Fibroblast of lung (primary cell): ENCODE measurements at regions not wholly inside any gene's neighbourhood (a gene's known extent, or its start where the extent isn't known, plus 50 kb on each side); places are given as distances from the start of the nearest gene placed in this dataset.
A peak's percentile ranks its signal among the peaks of the same experiment; 100 is the strongest.

Experiments used
- DNase-seq, 2 donors: peaks; one replicate each; pipeline versions ENCODE4 v3.0.0 to v3.0.0-alpha.2; 2010; ENCODE audit warnings: low read depth in 2 of 2
- H2AFZ ChIP-seq: 2 replicates; pipeline ENCODE4 v1.5.1; 2012; ENCODE audit warnings: low read length, control low read depth, inconsistent platforms
- H3K27ac ChIP-seq: 2 replicates; pipeline ENCODE4 v1.5.1; 2011; ENCODE audit warnings: low read length, control low read depth; ENCODE audit not compliant: insufficient read depth
- H3K27me3 ChIP-seq: 2 replicates; pipeline ENCODE4 v1.5.1; 2011; ENCODE audit warnings: mild to moderate bottlenecking, low read length; ENCODE audit not compliant: control insufficient read depth, insufficient read depth
- H3K36me3 ChIP-seq: 2 replicates; pipeline ENCODE4 v1.5.1; 2011; ENCODE audit warnings: low read length; ENCODE audit not compliant: control insufficient read depth, insufficient read depth
- H3K4me1 ChIP-seq: 2 replicates; pipeline ENCODE4 v1.5.1; 2011; ENCODE audit warnings: low read length; ENCODE audit not compliant: control insufficient read depth, insufficient read depth; ENCODE audit errors: extremely low read depth
- H3K4me2 ChIP-seq: 2 replicates; pipeline ENCODE4 v1.5.1; 2011; ENCODE audit warnings: low read length, control low read depth; ENCODE audit not compliant: insufficient read depth; ENCODE audit errors: extremely low read depth
- H3K4me3 ChIP-seq, 4 experiments: fragments of 200-600 bp in 1 of 4; sonication (generic) in 1 of 4; replicated peaks in 1 of 4; 2 replicates each; pipeline ENCODE4 v1.5.1; 2011 to 2016; ENCODE audit warnings: low read length in 4 of 4, low read depth in 3 of 4, mild to moderate bottlenecking in 3 of 4, control low read depth in 2 of 4, inconsistent platforms in 1 of 4, mixed read lengths in 1 of 4; ENCODE audit not compliant: insufficient read depth in 1 of 4; ENCODE audit errors: control extremely low read depth in 1 of 4
- H3K79me2 ChIP-seq: 2 replicates; pipeline ENCODE4 v1.5.1; 2012; ENCODE audit warnings: mild to moderate bottlenecking, low read length, inconsistent platforms; ENCODE audit not compliant: control insufficient read depth, insufficient read depth
- H3K9ac ChIP-seq: 2 replicates; pipeline ENCODE4 v1.5.1; 2011; ENCODE audit warnings: mild to moderate bottlenecking, low read length, control low read depth; ENCODE audit not compliant: insufficient read depth
- H3K9me3 ChIP-seq: 2 replicates; pipeline ENCODE4 v1.5.1; 2012; ENCODE audit warnings: low read depth, low read length; ENCODE audit not compliant: control insufficient read depth, insufficient read depth
- H4K20me1 ChIP-seq: 2 replicates; pipeline ENCODE4 v1.5.1; 2011; ENCODE audit warnings: low read length; ENCODE audit not compliant: control insufficient read depth, insufficient read depth; ENCODE audit errors: extremely low read depth
- EZH2 ChIP-seq: IDR thresholded peaks from 2 replicates; pipeline ENCODE4 v1.5.1; 2012; ENCODE audit warnings: low read length, control low read depth, mild to moderate bottlenecking; ENCODE audit errors: missing control alignments
- TF ChIP-seq, protein P1 (sequence below), 2 donors: IDR thresholded peaks in 1 of 2; conservative IDR thresholded peaks in 1 of 2; 1 replicate in 1 of 2; 2 replicates in 1 of 2; pipeline ENCODE4 v1.5.1; 2011 to 2012; ENCODE audit warnings: low read length in 2 of 2, control low read depth in 1 of 2, inconsistent platforms in 1 of 2, low read depth in 1 of 2, mild to moderate bottlenecking in 1 of 2

DNA sequence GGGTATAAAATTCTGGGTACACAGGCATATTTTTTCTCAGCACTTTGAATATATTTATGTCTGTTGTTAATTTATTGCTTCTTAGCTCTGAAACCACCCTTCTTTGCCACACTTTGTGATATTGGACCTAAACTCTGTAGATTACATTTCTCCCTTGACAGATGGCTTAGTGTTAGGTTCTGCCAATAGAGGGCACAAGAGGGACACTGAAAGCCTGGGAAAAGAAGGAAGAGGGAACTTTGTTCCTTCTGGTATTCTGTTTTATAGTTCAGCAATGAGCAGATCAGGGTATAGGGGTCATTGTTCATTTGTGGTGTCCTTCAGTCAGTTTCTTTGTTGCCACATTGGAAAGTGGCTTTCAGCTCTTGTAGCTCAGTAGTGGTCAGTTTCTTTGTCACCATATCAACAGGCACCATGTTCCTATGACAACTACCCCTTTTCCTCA, 423.5 kb upstream of the PROX1 start:
- no peaks in the 10 kb centered on the region for H3K36me3 ChIP-seq
- TF ChIP-seq EZH2 = no peak
- TF ChIP-seq, protein P1, sequence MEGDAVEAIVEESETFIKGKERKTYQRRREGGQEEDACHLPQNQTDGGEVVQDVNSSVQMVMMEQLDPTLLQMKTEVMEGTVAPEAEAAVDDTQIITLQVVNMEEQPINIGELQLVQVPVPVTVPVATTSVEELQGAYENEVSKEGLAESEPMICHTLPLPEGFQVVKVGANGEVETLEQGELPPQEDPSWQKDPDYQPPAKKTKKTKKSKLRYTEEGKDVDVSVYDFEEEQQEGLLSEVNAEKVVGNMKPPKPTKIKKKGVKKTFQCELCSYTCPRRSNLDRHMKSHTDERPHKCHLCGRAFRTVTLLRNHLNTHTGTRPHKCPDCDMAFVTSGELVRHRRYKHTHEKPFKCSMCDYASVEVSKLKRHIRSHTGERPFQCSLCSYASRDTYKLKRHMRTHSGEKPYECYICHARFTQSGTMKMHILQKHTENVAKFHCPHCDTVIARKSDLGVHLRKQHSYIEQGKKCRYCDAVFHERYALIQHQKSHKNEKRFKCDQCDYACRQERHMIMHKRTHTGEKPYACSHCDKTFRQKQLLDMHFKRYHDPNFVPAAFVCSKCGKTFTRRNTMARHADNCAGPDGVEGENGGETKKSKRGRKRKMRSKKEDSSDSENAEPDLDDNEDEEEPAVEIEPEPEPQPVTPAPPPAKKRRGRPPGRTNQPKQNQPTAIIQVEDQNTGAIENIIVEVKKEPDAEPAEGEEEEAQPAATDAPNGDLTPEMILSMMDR (conservative IDR thresholded peaks at IDR 0.05 in 1 of 2, IDR thresholded peaks at IDR 0.05 in 1 of 2; ENCODE audit: low read depth in 1 of 2, low read length in 2 of 2) = peak in 1 of 2 donors; percentile 23
- no peaks in the 10 kb centered on the region for H3K9me3 ChIP-seq
- no peaks in the 10 kb centered on the region for H3K79me2 ChIP-seq
- H2AFZ ChIP-seq = no peak overlapping the region
- H3K9ac ChIP-seq = no peak overlapping the region
- H3K4me3 ChIP-seq = no peak overlapping the region
- no peaks in the 10 kb centered on the region for H4K20me1 ChIP-seq
- H3K27me3 ChIP-seq = no peaks in the 10 kb centered on the region
- no peak overlapping the region for H3K27ac ChIP-seq
- DNase-seq = no peak
- no peak overlapping the region for H3K4me2 ChIP-seq
- H3K4me1 ChIP-seq = no peaks in the 10 kb centered on the region

DNA sequence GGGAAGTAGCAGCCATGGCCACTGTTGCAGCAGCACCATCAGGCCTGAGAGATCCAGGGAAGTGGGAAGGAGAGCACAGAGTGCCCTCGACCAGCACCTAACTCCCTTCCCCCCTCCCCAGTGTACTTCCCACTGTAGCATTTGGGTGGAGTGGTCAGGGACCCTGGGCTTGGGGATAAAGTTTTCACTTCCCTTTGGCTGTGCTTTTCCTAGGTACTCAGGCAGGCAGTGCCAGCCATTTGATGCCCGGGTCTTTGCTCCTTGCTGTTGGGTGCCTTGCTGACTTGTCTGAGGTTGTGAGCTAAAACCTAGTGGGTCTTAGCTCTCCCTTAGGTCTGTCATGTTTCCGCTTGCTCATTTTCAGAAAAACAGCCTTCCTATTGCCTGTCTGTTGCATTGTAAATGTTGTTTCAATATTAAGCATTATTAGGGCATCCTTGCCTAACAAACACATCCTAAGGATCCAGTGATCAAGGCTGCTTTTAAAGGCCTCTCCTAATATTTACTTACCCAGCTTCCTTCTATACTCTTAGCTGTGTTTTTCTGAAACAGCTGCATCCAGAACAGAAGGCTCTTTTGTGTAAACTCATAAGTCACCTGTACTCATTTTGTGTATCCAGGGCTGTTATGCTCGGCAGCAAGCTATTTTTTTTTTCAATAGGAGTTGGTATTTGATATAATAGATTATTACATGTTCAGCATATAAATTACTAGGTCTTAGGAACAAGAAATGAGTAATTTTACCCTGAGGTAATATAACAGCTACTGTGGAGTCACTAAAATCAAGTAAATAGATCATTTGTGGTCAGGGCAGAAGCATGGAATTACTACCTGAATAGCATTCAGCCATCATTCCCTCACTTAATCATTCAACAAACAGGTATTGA, 418.6 kb upstream of the PROX1 start:
- TF ChIP-seq EZH2 = no peak
- no peak overlapping the region for H3K9ac ChIP-seq
- no peaks in the 10 kb centered on the region for H4K20me1 ChIP-seq
- no peaks in the 10 kb centered on the region for H3K4me1 ChIP-seq
- H3K9me3 ChIP-seq = no peaks in the 10 kb centered on the region
- no peaks in the 10 kb centered on the region for H3K79me2 ChIP-seq
- no peaks in the 10 kb centered on the region for H3K27me3 ChIP-seq
- H3K4me2 ChIP-seq = no peak overlapping the region
- no peak overlapping the region for H3K4me3 ChIP-seq
- H2AFZ ChIP-seq = no peak overlapping the region
- H3K27ac ChIP-seq = no peak overlapping the region
- H3K36me3 ChIP-seq = no peaks in the 10 kb centered on the region
- no peak for DNase-seq

DNA sequence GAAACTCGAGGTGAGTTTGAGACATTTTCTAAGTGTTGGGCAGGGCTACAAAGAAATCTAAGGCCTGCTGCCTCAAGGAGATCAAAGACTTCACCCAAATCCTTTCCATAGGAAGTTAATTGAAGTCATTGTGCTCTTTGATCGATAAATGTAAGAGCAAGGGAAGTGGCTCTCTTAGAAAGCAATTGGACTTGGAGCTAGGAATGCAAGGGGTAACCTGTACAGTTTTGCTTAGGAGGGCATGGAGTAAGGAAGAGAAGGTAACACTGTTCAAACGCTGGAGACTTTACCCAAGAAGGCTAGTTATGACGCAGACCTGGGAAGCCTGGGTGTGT, 418.0 kb upstream of the PROX1 start:
- no peak for DNase-seq
- no peaks in the 10 kb centered on the region for H3K36me3 ChIP-seq
- no peaks in the 10 kb centered on the region for H3K4me1 ChIP-seq
- no peaks in the 10 kb centered on the region for H4K20me1 ChIP-seq
- no peak overlapping the region for H3K9ac ChIP-seq
- no peak overlapping the region for H3K27ac ChIP-seq
- H3K9me3 ChIP-seq = no peaks in the 10 kb centered on the region
- no peaks in the 10 kb centered on the region for H3K79me2 ChIP-seq
- H3K27me3 ChIP-seq = no peaks in the 10 kb centered on the region
- H2AFZ ChIP-seq = no peak overlapping the region
- no peak overlapping the region for H3K4me2 ChIP-seq
- no peak overlapping the region for H3K4me3 ChIP-seq
- TF ChIP-seq EZH2 = no peak
- TF ChIP-seq, protein P1 (conservative IDR thresholded peaks at IDR 0.05 in 1 of 2, IDR thresholded peaks at IDR 0.05 in 1 of 2; ENCODE audit: low read depth in 1 of 2, low read length in 2 of 2) = no peak
